ENCODE measurements at regions not wholly inside any gene's neighbourhood (a gene's known extent, or its start where the extent isn't known, plus 50 kb on each side); places are given as distances from the start of the nearest gene placed in this dataset.

DNA sequence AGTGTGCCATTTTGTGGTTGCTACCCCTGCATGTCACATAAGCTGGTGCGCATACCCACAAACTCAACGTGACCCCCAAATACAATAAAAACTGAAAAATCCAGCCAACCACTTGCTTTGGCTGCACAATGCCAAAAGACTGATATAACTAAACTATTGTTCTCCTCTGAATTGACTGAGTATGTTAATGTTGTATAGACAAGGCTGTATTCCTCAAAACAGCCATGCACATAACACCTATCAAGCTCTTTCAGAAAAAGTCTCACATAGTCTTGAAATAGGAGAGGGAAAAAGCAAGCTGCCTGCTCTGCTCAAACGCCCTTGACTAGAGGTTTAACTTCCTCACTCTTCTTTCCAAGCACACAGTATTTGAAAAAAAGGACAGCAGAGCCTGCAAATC is 126.4 kb upstream of the NOCT start:
- Histone ChIP-seq H3K4me2 (ENCODE audit: low read length) (no peak overlapping the region), H3K4me1 (ENCODE audit: control insufficient read depth, low read length) (no peaks in the 10 kb centered on the region), H3K27ac (ENCODE audit: low read depth, low read length) (no peak overlapping the region), H3K79me2 (ENCODE audit: control insufficient read depth, low read length) (no peaks in the 10 kb centered on the region), H4K20me1 (ENCODE audit: control insufficient read depth, insufficient read depth, low read depth, low read length) (no peaks in the 10 kb centered on the region), H3K9me3 (ENCODE audit: control insufficient read depth, insufficient read depth, low read length) (no peaks in the 10 kb centered on the region), H3K4me3 (ENCODE audit: low read length) (no peak overlapping the region), H3K36me3 (ENCODE audit: control insufficient read depth, low read length) (no peaks in the 10 kb centered on the region), H3F3A (ENCODE audit: control insufficient read depth, insufficient read depth) (no peaks in the 10 kb centered on the region), H3K9me2 (replicated peaks; ENCODE audit: control insufficient read depth, low read length) (no peaks in the 10 kb centered on the region), H3K27me3 (ENCODE audit: control insufficient read depth, low read length) (no peaks in the 10 kb centered on the region; the same call in 1 of the 2 replicates)
- TF ChIP-seq, protein P1, sequence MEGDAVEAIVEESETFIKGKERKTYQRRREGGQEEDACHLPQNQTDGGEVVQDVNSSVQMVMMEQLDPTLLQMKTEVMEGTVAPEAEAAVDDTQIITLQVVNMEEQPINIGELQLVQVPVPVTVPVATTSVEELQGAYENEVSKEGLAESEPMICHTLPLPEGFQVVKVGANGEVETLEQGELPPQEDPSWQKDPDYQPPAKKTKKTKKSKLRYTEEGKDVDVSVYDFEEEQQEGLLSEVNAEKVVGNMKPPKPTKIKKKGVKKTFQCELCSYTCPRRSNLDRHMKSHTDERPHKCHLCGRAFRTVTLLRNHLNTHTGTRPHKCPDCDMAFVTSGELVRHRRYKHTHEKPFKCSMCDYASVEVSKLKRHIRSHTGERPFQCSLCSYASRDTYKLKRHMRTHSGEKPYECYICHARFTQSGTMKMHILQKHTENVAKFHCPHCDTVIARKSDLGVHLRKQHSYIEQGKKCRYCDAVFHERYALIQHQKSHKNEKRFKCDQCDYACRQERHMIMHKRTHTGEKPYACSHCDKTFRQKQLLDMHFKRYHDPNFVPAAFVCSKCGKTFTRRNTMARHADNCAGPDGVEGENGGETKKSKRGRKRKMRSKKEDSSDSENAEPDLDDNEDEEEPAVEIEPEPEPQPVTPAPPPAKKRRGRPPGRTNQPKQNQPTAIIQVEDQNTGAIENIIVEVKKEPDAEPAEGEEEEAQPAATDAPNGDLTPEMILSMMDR (IDR thresholded peaks at IDR 0.05; ENCODE audit: low read depth, low read length, poor library complexity, severe bottlenecking) = no peak
- TF ChIP-seq EZH2phosphoT487 (IDR thresholded peaks at IDR 0.05; ENCODE audit: borderline replicate concordance, low read length) = no peak

DNA sequence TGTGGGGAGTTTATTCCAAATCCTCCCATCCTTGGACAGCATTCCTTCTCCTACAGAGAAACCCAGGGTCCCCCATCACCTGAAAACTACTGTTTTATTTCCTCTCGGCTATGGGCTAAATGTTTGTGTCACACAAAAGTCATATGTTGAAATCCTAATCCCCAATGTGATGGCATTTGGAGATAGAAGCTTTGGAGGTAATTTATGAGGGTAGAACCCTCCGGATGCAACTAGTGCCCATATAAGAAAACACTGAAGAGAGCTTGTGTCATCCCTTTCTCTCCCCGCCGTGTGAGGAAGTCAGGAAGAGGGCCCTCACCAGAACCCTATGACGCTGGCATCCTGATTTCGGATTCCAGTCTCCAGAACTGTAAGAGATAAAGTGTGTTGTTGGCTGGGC is 127.8 kb upstream of the NOCT start:
- no peaks in the 10 kb centered on the region for H3K79me2 ChIP-seq (ENCODE audit: control insufficient read depth, low read length)
- H4K20me1 ChIP-seq (ENCODE audit: control insufficient read depth, insufficient read depth, low read depth, low read length) = no peaks in the 10 kb centered on the region
- H3K9me3 ChIP-seq (ENCODE audit: control insufficient read depth, insufficient read depth, low read length) = no peaks in the 10 kb centered on the region
- no peak overlapping the region for H3K4me3 ChIP-seq (ENCODE audit: low read length)
- H3K4me1 ChIP-seq (ENCODE audit: control insufficient read depth, low read length) = no peaks in the 10 kb centered on the region
- TF ChIP-seq, protein P1 (IDR thresholded peaks at IDR 0.05; ENCODE audit: low read depth, low read length, poor library complexity, severe bottlenecking) = no peak
- TF ChIP-seq EZH2phosphoT487 (IDR thresholded peaks at IDR 0.05; ENCODE audit: borderline replicate concordance, low read length) = no peak
- H3K27ac ChIP-seq (ENCODE audit: low read depth, low read length) = no peak overlapping the region
- H3F3A ChIP-seq (ENCODE audit: control insufficient read depth, insufficient read depth) = no peaks in the 10 kb centered on the region
- H3K4me2 ChIP-seq (ENCODE audit: low read length) = no peak overlapping the region
- no peaks in the 10 kb centered on the region for H3K27me3 ChIP-seq (ENCODE audit: control insufficient read depth, low read length)
- H3K9me2 ChIP-seq (replicated peaks; ENCODE audit: control insufficient read depth, low read length) = no peaks in the 10 kb centered on the region
- H3K36me3 ChIP-seq (ENCODE audit: control insufficient read depth, low read length) = no peaks in the 10 kb centered on the region

DNA sequence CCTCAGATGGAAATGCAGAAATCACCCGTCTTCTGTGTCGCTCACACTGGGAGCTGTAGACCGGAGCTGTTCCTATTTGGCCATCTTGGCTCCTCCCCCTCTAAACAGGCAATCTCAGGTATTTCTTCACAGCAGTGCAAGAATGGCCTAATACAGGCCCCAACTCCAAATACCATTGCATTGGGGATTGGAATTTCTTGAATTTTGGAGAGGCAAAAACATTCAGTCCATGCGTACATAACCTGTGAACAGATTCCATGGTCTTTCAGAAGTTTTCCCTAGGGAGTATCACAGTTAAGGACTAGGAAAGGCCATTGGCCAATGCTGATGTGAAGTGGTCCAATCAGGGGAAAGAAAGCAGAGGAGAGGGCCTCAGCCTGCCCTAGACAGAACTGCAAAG is 128.2 kb upstream of the NOCT start:
- Histone ChIP-seq H3K4me2 (ENCODE audit: low read length) (no peak overlapping the region), H4K20me1 (ENCODE audit: control insufficient read depth, insufficient read depth, low read depth, low read length) (no peaks in the 10 kb centered on the region), H3K9me3 (ENCODE audit: control insufficient read depth, insufficient read depth, low read length) (no peaks in the 10 kb centered on the region), H3K4me1 (ENCODE audit: control insufficient read depth, low read length) (no peaks in the 10 kb centered on the region), H3K9me2 (replicated peaks; ENCODE audit: control insufficient read depth, low read length) (no peaks in the 10 kb centered on the region), H3K4me3 (ENCODE audit: low read length) (no peak overlapping the region), H3K27ac (ENCODE audit: low read depth, low read length) (no peak overlapping the region), H3K36me3 (ENCODE audit: control insufficient read depth, low read length) (no peaks in the 10 kb centered on the region), H3K79me2 (ENCODE audit: control insufficient read depth, low read length) (no peaks in the 10 kb centered on the region), H3F3A (ENCODE audit: control insufficient read depth, insufficient read depth) (no peaks in the 10 kb centered on the region), H3K27me3 (ENCODE audit: control insufficient read depth, low read length) (no peaks in the 10 kb centered on the region)
- TF ChIP-seq, protein P1 (IDR thresholded peaks at IDR 0.05; ENCODE audit: low read depth, low read length, poor library complexity, severe bottlenecking) = no peak
- no peak for TF ChIP-seq EZH2phosphoT487 (IDR thresholded peaks at IDR 0.05; ENCODE audit: borderline replicate concordance, low read length)

DNA sequence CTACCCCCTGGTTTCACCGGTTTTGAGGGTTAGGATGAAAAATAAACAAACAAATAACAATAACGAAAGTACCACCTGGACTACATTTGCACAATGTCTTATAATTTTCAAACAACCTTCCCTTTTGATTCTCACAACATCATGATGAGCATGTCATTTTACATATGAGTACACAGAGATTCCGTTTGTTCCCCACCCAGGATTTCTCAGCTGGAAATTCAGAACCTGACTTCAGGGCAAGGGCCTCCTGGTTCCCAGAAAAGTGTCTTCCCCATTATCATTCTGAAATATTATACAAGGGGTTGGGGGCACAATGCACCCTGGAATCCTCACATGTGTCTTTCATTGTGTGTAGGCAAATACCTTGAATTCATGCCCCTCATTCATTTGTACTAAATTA is 135.8 kb upstream of the NOCT start:
- TF ChIP-seq, protein P1 (IDR thresholded peaks at IDR 0.05; ENCODE audit: low read depth, low read length, poor library complexity, severe bottlenecking) = no peak
- TF ChIP-seq EZH2phosphoT487 (IDR thresholded peaks at IDR 0.05; ENCODE audit: borderline replicate concordance, low read length) = no peak
- Histone ChIP-seq H3K36me3 (ENCODE audit: control insufficient read depth, low read length) (no peaks in the 10 kb centered on the region), H3F3A (ENCODE audit: control insufficient read depth, insufficient read depth) (no peaks in the 10 kb centered on the region), H3K9me3 (ENCODE audit: control insufficient read depth, insufficient read depth, low read length) (no peaks in the 10 kb centered on the region), H3K27ac (ENCODE audit: low read depth, low read length) (no peak overlapping the region), H3K4me2 (ENCODE audit: low read length) (no peak overlapping the region), H3K27me3 (ENCODE audit: control insufficient read depth, low read length) (peaks cover 11% of the 10 kb centered on the region), H3K4me1 (ENCODE audit: control insufficient read depth, low read length) (no peaks in the 10 kb centered on the region), H3K4me3 (ENCODE audit: low read length) (no peak overlapping the region), H4K20me1 (ENCODE audit: control insufficient read depth, insufficient read depth, low read depth, low read length) (no peaks in the 10 kb centered on the region), H3K9me2 (replicated peaks; ENCODE audit: control insufficient read depth, low read length) (no peaks in the 10 kb centered on the region), H3K79me2 (ENCODE audit: control insufficient read depth, low read length) (no peaks in the 10 kb centered on the region)

Data from DOHH2 (cell line).